Neuronal stem cell (in vitro differentiated cells): ENCODE measurements at regions not wholly inside any gene's neighbourhood (a gene's known extent, or its start where the extent isn't known, plus 50 kb on each side); places are given as distances from the start of the nearest gene placed in this dataset.
A peak's percentile ranks its signal among the peaks of the same experiment; 100 is the strongest.

Source experiments
- DNase-seq: peaks from one replicate; pipeline ENCODE4 v3.0.0-alpha.2; 2013; ENCODE audit warnings: low spot score
- H2AFZ ChIP-seq: one replicate; pipeline ENCODE4 v1.6.1; 2013; ENCODE audit warnings: mild to moderate bottlenecking, low read length, inconsistent platforms
- H2AK5ac ChIP-seq: 2 replicates; pipeline ENCODE4 v1.6.1; 2013; ENCODE audit warnings: low read depth, mild to moderate bottlenecking, inconsistent platforms, low read length, moderate library complexity, mixed read lengths
- H2BK120ac ChIP-seq: 2 replicates; pipeline ENCODE4 v1.6.1; 2013; ENCODE audit warnings: low read depth, mild to moderate bottlenecking, inconsistent platforms, low read length, moderate library complexity, mixed read lengths
- H2BK12ac ChIP-seq: one replicate; pipeline ENCODE4 v1.6.1; 2013; ENCODE audit warnings: low read length, inconsistent platforms
- H2BK15ac ChIP-seq: 2 replicates; pipeline ENCODE4 v1.6.1; 2013; ENCODE audit warnings: mild to moderate bottlenecking, low read length, inconsistent platforms, mixed read lengths
- H2BK5ac ChIP-seq: one replicate; pipeline ENCODE4 v1.6.1; 2013; ENCODE audit warnings: inconsistent platforms, mild to moderate bottlenecking, low read length, moderate library complexity
- H3K14ac ChIP-seq: one replicate; pipeline ENCODE4 v1.6.1; 2013; ENCODE audit warnings: low read length, inconsistent platforms
- H3K18ac ChIP-seq: 2 replicates; pipeline ENCODE4 v1.6.1; 2013; ENCODE audit warnings: low read length, inconsistent platforms
- H3K23ac ChIP-seq: 2 replicates; pipeline ENCODE4 v1.6.1; 2013; ENCODE audit warnings: low read depth, mild to moderate bottlenecking, mixed read lengths, low read length, inconsistent platforms; ENCODE audit not compliant: poor library complexity
- H3K27ac ChIP-seq: replicated peaks from 3 replicates; pipeline ENCODE4 v1.5.1; 2013; ENCODE audit warnings: low read length, inconsistent platforms
- H3K27me3 ChIP-seq, 3 experiments: 2 replicates each; pipeline ENCODE4 v1.6.1; 2013; ENCODE audit warnings: low read length in 3 of 3, mild to moderate bottlenecking in 2 of 3, inconsistent platforms in 1 of 3, low read depth in 1 of 3, mixed read lengths in 1 of 3, moderate library complexity in 1 of 3; ENCODE audit not compliant: control insufficient read depth in 3 of 3, insufficient read depth in 3 of 3
- H3K36me3 ChIP-seq, 2 donors: replicated peaks in 1 of 2; 2 replicates each; pipeline ENCODE4 v1.6.1; 2013; ENCODE audit warnings: low read length in 2 of 2; ENCODE audit not compliant: control insufficient read depth in 2 of 2, insufficient read depth in 2 of 2
- H3K4ac ChIP-seq: 2 replicates; pipeline ENCODE4 v1.6.1; 2013; ENCODE audit warnings: inconsistent platforms, mild to moderate bottlenecking, low read length, moderate library complexity
- H3K4me1 ChIP-seq, 2 donors: 1 replicate in 1 of 2; 2 replicates in 1 of 2; pipeline ENCODE4 v1.6.1; 2013; ENCODE audit warnings: low read length in 2 of 2, low read depth in 1 of 2; ENCODE audit not compliant: control insufficient read depth in 2 of 2, insufficient read depth in 1 of 2
- H3K4me2 ChIP-seq: one replicate; pipeline ENCODE4 v1.6.1; 2013; ENCODE audit warnings: mild to moderate bottlenecking, low read length, inconsistent platforms; ENCODE audit not compliant: insufficient read depth, poor library complexity, severe bottlenecking
- H3K4me3 ChIP-seq, 2 donors: 2 replicates each; pipeline ENCODE4 v1.5.1; 2013; ENCODE audit warnings: low read length in 2 of 2, mild to moderate bottlenecking in 2 of 2, inconsistent platforms in 1 of 2, moderate library complexity in 1 of 2
- H3K79me1 ChIP-seq: one replicate; pipeline ENCODE4 v1.6.1; 2013; ENCODE audit warnings: low read depth, mild to moderate bottlenecking, inconsistent platforms, low read length, moderate library complexity
- H3K9ac ChIP-seq: one replicate; pipeline ENCODE4 v1.6.1; 2013; ENCODE audit warnings: mild to moderate bottlenecking, low read depth, low read length, inconsistent platforms; ENCODE audit not compliant: poor library complexity
- H3K9me3 ChIP-seq, 2 donors: replicated peaks in 1 of 2; 2 replicates each; pipeline versions ENCODE3 to v1.6.1; 2013; ENCODE audit warnings: low read length in 2 of 2, mild to moderate bottlenecking in 2 of 2, inconsistent platforms in 1 of 2, low read depth in 1 of 2, mixed read lengths in 1 of 2, moderate library complexity in 1 of 2; ENCODE audit not compliant: control insufficient read depth in 2 of 2, insufficient read depth in 1 of 2
- H4K8ac ChIP-seq: one replicate; pipeline ENCODE4 v1.6.1; 2013; ENCODE audit warnings: low read depth, mild to moderate bottlenecking, inconsistent platforms, low read length, moderate library complexity
- H4K91ac ChIP-seq: one replicate; pipeline ENCODE4 v1.6.1; 2013; ENCODE audit warnings: low read length, low read depth, mild to moderate bottlenecking, inconsistent platforms; ENCODE audit not compliant: poor library complexity
- WGBS, 2 donors: extraction: QIAGEN DNeasy Blood & Tissue Kit; methylation state at CpG; one replicate each; pipeline ENCODE4 v1.1.7; 2013; ENCODE audit warnings: missing lambda C conversion rate in 2 of 2, mixed read lengths in 1 of 2; ENCODE audit not compliant: insufficient read length in 2 of 2, insufficient replicate concordance in 1 of 2; ENCODE audit errors: extremely low coverage in 2 of 2; 5-methylcytosine and 5-hydroxymethylcytosine counted together

- H4K91ac ChIP-seq: no peak overlapping the region
- H3K23ac ChIP-seq: no peak overlapping the region
- H3K79me1 ChIP-seq: no peaks in the 10 kb centered on the region
- H3K18ac ChIP-seq: no peak overlapping the region
- peaks cover 8 to 22% of the 10 kb centered on the region in 2 donors for H3K4me1 ChIP-seq
- peaks cover 0 to 2% of the 10 kb centered on the region in 2 donors for H3K9me3 ChIP-seq
- no peak overlapping the region for H3K4ac ChIP-seq
- H3K4me2 ChIP-seq: no peak overlapping the region
- DNase-seq: no peak
- no peak overlapping the region for H3K9ac ChIP-seq
- no peak overlapping the region for H2AFZ ChIP-seq
- no peaks in the 10 kb centered on the region for H3K36me3 ChIP-seq
- H4K8ac ChIP-seq: no peak overlapping the region
- no peak overlapping the region for H2BK5ac ChIP-seq
- WGBS, 2 donors: no CpG with 5 or more reads among the region's 19 CpGs
- no peak overlapping the region for H2BK12ac ChIP-seq
- H2BK15ac ChIP-seq: no peak overlapping the region
- no peak overlapping the region for H2BK120ac ChIP-seq
- peaks cover 0 to 3% (median 0%) of the 10 kb centered on the region in 3 experiments for H3K27me3 ChIP-seq
- no peak overlapping the region for H2AK5ac ChIP-seq
- no peak overlapping the region for H3K14ac ChIP-seq
- H3K4me3 ChIP-seq: no peak overlapping the region
- no peak overlapping the region for H3K27ac ChIP-seq
These were observed 173.1 kb downstream of the TFAP2C start for GRCh38 chr20:56801971-56802755.

GRCh38 chr20:56802805-56803204, 173.7 kb downstream of the TFAP2C start:
- Histone ChIP-seq H3K27me3 (peaks cover 0 to 8% (median 0%) of the 10 kb centered on the region in 3 experiments), H3K79me1 (no peaks in the 10 kb centered on the region), H3K27ac (no peak overlapping the region), H3K4ac (no peak overlapping the region), H3K9ac (peak overlapping the region; percentile 40), H3K4me3 (no peak overlapping the region), H2BK15ac (peak overlapping the region; percentile 88), H3K9me3 (peaks cover 0 to 2% of the 10 kb centered on the region in 2 donors), H3K18ac (peak overlapping the region; percentile 38), H3K14ac (no peak overlapping the region), H3K4me1 (peaks cover 8 to 27% of the 10 kb centered on the region in 2 donors), H4K91ac (peak overlapping the region; percentile 33), H3K4me2 (no peak overlapping the region), H2BK12ac (peak overlapping the region; percentile 14), H2AFZ (no peak overlapping the region), H2AK5ac (peak overlapping the region; percentile 81), H2BK5ac (no peak overlapping the region), H2BK120ac (no peak overlapping the region), H3K36me3 (no peaks in the 10 kb centered on the region), H3K23ac (no peak overlapping the region), H4K8ac (peak overlapping the region; percentile 84)
- DNase-seq: no peak
- WGBS, 2 donors: no CpG with 5 or more reads among the region's 20 CpGs

GRCh38 chr20:56805313-56805712, 176.2 kb downstream of the TFAP2C start:
- Histone ChIP-seq H3K18ac (peak overlapping the region; percentile 13), H2BK12ac (peak overlapping the region; percentile 26), H3K4me1 (peaks cover 8 to 32% of the 10 kb centered on the region in 2 donors), H3K9ac (peak overlapping the region; percentile 22), H2BK15ac (peak overlapping the region; percentile 79), H3K14ac (no peak overlapping the region), H3K4me2 (no peak overlapping the region), H3K4me3 (peak overlapping the region in 1 of 2 donors; percentile 7), H4K8ac (no peak overlapping the region), H2BK5ac (no peak overlapping the region), H3K27ac (no peak overlapping the region), H3K9me3 (no peaks in the 10 kb centered on the region), H2AFZ (no peak overlapping the region), H3K79me1 (no peaks in the 10 kb centered on the region), H2BK120ac (no peak overlapping the region), H3K27me3 (peaks cover 0 to 16% (median 0%) of the 10 kb centered on the region in 3 experiments), H3K4ac (no peak overlapping the region), H3K23ac (peak overlapping the region; percentile 32), H3K36me3 (no peaks in the 10 kb centered on the region), H2AK5ac (no peak overlapping the region), H4K91ac (no peak overlapping the region)
- no CpG with 5 or more reads among the region's 4 CpGs for WGBS, 2 donors
- no peak for DNase-seq

GRCh38 chr20:56805966-56806365, 176.9 kb downstream of the TFAP2C start:
- Histone ChIP-seq H3K4me1 (peaks cover 8 to 32% of the 10 kb centered on the region in 2 donors), H2BK12ac (peak overlapping the region; percentile 69), H3K36me3 (no peaks in the 10 kb centered on the region), H3K14ac (no peak overlapping the region), H3K9me3 (no peaks in the 10 kb centered on the region), H2BK5ac (no peak overlapping the region), H2AK5ac (peak overlapping the region; percentile 91), H2BK120ac (peak overlapping the region; percentile 67), H3K27me3 (peaks cover 0 to 16% (median 0%) of the 10 kb centered on the region in 3 experiments), H3K79me1 (no peaks in the 10 kb centered on the region), H3K18ac (peak overlapping the region; percentile 85), H3K4me2 (no peak overlapping the region), H3K9ac (no peak overlapping the region), H4K91ac (no peak overlapping the region), H2BK15ac (peak overlapping the region; percentile 79), H3K27ac (no peak overlapping the region), H3K4me3 (no peak overlapping the region), H2AFZ (no peak overlapping the region), H4K8ac (no peak overlapping the region), H3K23ac (peak overlapping the region; percentile 40), H3K4ac (no peak overlapping the region)
- no peak for DNase-seq
- WGBS, 2 donors: no CpG with 5 or more reads among the region's 9 CpGs
